NCI-H69 (cell line): ENCODE measurements at regions not wholly inside any gene's neighbourhood (a gene's known extent, or its start where the extent isn't known, plus 50 kb on each side); places are given as distances from the start of the nearest gene placed in this dataset.
A peak's percentile ranks its signal among the peaks of the same experiment; 100 is the strongest.

ENCODE experiments used
- DNase-seq: peaks from one replicate; lab custom pipeline; 2025; lab: John Stamatoyannopoulos, UW

DNA sequence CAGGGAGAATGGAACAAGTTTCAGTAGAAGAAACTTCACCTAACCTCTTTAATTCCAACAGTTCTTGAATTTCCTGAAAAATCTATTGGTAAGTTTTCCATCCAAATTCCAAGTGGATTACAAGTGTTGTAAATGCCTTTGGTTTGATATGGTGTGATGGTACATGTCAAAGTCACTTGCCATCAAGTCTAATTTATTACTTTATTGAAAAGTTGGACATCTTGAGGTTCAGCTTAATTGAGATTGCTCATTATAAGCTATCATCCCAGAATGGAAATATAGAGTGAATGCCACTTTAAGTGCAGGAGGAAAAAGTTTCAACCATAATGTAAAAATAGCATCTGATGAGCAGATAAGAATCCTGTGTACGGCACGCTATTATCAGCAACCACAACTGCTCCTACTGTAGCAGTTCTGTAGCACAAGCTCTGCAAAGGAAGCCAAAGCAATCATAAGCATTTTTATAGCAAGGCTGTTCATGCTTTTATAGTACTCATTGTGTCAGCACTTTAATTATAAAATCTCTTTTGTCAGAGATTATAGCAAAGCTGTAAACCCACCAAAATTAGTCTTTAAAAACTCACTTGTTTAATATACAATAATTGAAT, 991.8 kb upstream of the PHF14 start:
- no peak for DNase-seq

DNA sequence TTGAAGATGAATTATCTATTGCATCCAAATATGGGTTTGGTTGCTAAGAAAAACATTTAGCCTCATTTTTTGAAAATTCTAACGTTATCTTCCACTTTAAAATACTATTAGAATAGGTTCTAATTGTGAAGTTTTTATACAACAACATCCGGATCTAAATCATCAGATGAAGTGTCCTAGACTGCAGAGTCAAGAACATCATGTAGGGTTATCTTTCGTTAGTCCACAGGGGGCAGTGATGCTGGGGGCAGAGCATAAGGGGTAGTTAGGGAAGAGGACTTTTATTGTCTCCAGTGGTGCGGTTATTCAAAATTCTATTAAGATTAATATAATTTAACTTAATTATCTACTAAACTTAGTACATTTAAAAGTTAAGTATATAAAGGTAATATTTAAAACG, 990.6 kb upstream of the PHF14 start:
- DNase-seq, result no peak

DNA sequence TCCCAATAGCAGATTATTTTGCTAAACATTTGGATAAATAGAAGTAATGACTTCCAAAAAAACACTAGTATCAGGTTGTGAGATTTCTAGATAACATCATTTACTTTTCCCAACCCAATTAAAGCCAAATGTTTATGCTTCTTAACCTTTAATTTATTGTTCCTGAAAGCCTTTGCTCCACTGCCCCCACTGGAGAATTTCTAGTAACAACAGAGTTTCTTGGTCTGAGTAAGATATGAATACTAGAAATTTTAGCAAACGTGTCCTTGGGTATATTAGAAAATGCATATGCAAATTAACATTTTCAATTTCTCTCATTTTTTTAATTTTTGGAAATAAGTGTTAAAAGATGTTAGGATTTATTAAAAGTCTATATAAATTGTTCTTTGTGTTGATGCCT, 958.0 kb upstream of the PHF14 start:
- DNase-seq, result peak; percentile 10

DNA sequence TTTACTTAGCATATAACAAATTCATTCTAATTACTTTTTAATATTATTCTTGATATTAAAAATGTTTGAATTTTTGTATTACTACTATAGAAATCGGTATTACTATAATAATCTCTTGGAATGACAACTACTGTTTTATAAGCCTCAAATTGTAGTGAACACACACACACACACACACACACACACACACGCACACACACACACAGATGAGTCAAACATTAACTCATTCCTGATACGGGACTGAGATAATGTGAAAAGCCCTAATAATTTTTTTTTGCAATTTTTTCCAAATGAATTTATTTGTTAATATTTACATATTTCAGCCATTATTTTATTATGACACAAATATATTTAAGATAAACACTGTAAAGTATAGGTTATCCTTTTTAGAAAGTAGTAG, 951.2 kb upstream of the PHF14 start:
- DNase-seq, result no peak

DNA sequence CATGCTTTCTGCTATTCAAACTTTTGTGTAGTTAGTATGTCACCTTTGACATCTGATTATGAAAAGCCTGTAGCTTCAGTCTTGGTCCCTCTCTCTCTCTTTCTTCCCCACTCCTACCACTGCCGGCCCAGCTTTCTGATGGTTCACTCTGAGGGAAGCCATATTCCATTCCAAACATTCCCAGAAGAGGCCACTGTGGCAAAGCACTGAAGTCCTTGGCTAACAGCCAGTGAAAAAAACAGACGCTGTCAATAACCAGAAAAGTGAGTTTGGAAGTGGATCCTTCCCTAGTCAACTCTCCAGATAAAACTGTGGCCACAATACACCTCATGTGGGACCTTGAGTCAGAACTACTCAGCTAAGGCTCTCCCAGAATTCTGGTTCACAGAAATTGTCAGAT, 950.7 kb upstream of the PHF14 start:
- DNase-seq, result peak; percentile 88

DNA sequence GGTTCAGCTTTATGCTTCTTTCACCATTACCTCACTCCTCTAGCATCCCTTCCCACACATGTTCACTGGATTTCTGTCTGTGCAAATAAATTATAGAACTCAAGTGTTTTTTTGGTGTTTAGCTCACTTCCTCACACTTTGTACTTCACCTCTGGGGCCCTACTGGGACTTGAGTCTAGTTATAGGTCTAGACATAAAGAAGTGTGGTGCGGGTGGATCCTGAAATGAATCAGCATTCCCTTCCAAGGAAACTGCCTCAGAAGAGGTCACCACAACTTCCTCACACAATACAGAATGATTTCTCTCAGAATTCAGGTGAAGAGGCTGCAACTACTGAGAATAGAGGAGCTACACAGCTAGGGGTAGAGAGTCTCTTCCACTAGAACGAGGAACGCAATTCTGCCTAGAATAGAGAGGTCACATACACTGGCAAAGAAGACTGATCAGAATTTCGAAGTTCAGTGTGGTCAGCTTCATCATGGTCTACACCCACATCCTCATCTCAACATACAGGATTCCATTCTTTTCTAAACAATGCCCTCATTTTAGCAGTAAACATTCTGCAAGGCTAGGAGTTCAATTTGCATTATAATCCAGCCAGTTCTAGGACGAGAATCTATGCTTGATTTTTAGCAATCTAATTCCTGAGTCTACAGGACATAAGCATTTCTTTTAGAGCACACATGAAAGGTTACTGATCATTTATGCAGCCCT, 938.7 kb upstream of the PHF14 start:
- DNase-seq, result no peak

DNA sequence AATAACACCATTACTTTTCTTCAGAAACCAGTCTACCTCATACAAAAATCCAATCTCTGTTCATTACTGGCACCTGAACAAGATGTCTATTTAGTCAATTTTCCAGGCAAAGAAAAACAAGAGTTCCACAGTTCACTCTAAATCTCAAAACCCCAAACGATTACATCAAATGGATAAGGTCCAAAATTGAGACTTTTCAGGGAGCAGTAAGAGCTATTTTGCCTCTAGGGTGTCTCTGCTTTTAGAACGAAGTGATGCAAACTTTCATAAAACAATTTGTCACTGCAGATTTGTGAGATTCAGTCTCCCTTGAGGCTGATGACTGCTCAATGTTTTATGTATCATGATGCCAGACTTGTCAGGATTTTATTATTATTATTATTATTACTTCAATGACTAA, 937.0 kb upstream of the PHF14 start:
- DNase-seq, result no peak

DNA sequence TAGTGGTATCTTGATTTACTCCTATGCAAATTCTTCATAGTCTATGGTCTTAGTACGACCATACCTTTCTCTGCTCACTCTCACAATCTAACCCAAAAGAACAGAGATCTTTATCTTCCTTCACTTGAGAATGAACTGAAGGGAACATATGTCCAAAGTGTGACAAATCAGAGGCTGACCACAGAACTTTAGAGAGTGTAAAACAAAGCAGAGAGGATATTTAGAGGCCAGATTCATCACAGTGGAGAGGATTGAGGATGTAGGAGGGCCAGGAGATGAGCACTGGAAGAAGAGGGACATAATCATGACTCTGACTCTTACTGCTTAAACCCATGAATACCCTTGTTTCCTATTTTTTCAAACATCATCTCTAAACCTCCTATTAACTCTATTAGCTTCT, 935.3 kb upstream of the PHF14 start:
- DNase-seq, result no peak

DNA sequence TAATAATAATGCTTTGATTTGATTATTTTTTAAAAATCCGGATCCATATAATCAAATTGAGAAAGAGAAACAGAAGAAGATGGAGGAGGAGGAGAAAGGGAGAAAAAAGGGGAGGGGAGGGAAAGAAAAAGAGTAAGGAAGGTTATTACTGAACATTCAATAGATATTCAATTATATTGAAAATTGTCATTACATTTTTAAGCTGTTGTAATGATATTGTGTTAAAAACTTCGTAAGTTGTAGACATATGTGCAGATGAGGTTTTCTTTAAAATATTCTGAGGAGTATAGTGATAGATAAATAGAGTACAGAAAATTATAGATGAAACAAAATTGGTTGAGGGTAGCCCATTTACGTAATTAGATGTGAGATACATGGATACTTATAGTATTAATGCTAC, 933.0 kb upstream of the PHF14 start:
- DNase-seq, result no peak

DNA sequence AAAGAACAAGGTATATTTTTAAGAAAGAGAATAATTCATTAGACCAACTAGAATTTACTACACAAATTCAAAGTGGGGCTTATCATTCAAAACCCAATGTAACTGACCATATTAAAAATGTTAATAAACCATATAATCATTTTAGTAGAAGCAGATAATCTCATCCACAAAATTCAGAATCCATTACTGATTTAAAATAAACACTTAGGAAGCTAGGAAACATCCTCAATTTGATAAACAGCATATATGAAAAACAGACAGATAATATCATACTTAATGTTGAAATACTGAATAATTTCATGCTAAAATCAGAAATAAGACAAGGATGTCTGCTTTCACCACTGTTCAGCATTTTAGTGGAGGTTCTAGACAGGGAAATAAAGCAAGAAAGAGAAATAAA, 902.8 kb upstream of the PHF14 start:
- DNase-seq, result no peak

DNA sequence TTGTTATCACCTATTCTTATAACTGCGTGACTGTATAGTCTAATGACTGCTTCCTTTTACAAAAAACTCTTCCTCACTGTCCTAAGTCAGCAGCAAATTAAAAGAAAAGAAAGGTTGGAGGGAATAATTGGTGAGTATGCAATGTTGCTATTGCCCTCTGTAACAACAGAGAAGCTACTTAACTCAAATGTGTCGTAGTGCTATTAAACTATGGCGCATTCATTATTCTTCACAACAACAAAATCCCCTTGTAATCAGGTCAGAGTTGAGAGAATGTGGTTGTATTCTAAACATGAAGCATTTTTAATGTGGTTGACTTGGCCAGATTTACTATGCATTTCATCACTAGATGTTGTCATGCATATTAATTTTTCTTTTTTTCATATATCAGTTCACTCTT, 897.8 kb upstream of the PHF14 start:
- no peak for DNase-seq

DNA sequence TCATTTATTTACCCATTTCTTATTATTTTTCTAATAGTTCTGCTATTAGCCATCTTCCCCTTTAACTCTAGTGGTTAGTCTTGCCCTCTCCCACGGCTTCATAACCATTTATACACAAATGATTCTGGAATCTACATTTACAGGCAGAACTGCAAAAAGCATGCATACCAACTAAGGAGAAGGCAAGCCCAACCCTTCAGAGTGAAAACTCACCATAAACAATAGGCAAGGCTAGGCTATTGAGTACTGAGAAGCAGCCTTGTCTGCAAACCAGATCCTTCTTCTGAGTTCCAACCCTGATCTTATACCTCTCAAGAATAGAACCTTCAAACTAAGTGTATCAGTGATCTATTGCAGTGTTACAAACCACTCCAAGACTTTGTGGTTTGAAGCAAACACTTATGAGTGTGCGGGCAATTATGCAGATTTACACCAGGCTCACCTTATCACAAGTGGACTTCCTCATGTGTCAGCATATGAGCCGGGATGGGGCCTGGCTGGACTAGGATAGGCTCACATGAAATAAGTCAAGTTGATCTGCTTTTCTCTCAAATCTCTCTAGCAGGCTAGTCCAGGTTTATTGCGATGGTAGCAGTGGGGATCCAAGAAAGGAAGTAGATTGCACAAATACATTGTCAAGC, 896.9 kb upstream of the PHF14 start:
- DNase-seq, result no peak

DNA sequence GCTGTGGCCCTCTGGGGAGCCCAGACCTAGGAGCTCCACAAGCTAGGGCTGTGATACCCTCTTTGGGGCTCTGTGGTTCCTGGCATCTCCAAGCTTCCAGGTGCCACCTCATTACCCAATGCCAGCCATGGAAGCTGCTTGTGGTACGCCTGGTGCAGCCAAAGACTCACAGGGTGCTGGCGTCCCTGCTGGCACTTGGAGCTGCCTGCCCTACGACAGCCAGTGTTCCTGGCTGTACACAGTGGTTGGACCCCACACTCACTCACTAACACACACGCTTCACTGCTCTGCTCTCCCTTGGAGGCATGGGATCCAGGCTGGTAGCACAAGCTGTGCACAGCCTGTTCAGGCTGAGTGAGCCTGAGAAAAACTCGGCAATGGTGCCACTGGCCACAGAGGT, 894.1 kb upstream of the PHF14 start:
- DNase-seq, result no peak

DNA sequence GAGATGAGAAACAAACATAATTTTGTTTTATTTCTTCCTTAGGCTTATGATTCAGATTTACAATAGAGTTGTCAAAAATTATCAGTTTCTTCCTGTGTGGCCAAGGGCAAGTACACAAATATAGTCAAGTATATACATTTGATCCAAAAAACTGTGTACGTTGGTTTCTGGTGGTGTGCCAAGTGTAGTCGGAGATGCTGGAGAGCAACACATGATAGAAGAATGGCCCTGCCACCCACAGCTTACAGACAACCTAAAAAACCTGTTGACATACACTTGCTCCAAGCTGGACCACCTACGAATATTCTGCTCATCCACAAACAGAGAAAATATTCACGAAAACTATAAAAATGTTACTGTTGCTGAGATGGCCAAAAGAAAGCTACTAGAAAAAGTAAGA, 890.8 kb upstream of the PHF14 start:
- DNase-seq, result peak; percentile 42

DNA sequence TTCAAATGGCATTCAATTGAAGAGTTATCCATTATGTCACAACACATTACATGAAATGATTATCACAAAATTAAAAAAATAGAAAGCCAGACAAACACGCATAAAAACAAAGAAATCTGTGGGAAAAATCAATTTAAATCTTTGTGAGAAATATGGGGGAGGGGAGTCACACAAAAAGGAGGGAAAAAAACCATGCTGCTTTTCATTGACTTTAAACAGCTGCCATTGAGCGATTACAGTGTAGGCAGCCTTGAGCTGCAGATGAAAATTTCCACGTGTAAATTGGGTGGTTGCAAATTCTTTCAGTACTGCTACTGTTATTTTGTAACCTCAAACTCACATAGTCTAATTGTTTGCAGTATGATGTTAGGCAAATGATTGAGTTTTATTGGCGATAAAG, 889.9 kb upstream of the PHF14 start:
- peak; percentile 12 for DNase-seq

DNA sequence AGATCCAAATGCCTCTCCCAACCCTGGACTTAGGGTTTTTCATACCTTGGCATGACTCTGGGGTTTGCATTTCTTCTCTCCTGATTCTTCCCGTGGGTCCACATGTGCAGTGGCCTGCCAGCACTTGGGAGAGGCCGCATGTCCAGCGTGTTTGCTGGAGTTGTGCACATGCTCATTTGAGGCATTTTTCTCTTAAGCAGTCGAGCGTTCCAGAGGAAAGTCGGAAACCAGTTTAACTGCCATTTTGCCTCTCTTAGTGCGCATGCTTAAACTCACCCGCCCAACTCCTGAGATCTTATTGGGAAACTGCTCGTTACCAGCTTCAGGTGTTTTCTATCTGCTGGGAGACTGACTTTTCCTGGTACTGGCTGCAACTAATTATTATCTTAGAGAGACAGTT, 888.4 kb upstream of the PHF14 start:
- no peak for DNase-seq

DNA sequence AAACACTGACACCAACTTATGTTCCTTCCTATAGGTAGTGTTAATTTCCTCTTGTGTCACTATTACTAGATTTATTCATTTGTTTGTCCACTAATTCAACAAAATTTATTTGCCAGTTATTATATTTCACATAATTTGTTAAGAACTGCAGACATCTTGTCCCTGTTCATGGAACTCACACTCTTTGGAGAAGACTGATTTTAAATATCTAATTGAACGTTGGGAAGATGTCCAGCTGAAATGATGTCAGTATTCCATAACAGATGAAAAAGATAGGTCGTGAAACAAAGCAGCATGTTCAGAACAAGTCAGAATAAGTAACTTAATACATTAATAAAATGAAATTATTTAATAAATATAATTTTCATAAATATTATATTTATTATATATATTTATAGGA, 873.1 kb upstream of the PHF14 start:
- no peak for DNase-seq

DNA sequence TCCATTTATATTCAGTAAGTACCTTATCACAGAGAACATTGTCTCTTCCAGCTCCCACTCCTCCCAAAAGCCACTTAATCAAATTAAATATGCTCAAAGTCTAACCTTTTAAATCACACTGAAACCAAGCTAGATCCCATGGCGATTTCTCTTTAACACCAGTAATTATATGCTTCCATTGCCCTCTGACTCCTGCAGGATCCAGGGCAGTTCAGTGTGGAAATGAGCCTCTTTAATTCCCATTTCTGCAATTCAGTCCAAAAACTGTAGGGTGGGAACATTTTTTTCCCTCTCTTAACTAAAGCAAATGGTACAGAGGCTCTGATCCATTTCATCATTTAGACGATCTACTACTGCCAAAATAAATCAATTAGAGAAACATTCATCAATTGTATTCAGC, 872.3 kb upstream of the PHF14 start:
- peak; percentile 69 for DNase-seq

DNA sequence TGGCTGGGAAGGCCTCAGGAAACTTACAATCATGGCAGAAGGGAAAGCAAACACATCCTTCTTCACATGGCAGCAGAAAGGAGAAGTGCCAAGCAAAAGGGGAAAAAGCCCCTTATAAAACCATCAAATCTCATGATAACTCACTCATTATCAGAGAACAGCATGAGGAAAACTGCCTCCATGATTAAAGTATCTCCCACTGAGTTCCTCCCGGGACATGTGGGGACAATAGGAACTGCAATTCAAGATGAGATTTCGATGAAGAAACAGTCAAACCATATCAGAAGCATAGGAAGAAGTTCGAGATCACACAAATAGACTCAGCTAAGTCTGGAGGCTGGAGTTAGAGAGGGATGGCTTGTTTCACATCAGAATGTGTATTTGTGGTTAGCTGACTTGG, 869.4 kb upstream of the PHF14 start:
- no peak for DNase-seq

DNA sequence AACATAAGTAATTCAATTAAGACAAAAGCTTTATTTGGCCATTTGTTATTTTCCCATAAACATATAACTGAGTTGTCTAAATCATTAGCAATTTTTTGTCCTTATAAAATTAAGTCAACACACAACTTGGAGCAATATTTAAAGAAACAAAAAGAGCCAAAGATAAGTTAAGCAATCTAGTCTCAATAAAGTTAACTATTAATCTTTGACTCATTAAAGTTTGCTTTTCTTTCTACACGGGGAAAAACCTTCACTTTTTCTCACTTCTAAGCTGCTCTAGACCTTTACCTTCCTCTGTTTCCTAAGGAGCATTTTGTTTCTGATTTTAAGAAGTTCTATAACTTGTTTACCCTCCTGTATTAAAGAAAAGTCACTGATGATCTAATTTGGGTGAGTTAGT, 867.1 kb upstream of the PHF14 start:
- DNase-seq, result no peak

DNA sequence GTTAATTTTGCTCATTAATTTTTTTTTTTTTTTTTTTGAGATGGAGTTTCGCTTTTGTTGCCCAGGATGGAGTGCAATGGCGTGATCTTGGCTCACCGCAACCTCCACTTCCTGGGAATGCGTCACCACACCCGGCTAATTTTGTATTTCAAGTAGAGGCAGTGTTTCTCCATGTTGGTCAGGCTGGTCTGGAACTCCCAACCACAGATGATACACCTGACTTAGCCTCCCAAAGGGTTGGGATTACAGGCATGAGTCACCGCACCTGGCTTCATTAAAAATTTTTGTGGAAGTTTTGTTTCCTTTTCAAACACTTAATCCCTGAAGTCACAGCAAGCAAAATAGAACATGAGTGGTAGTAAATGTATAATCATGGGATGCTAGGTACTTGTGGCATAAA, 857.2 kb upstream of the PHF14 start:
- no peak for DNase-seq

DNA sequence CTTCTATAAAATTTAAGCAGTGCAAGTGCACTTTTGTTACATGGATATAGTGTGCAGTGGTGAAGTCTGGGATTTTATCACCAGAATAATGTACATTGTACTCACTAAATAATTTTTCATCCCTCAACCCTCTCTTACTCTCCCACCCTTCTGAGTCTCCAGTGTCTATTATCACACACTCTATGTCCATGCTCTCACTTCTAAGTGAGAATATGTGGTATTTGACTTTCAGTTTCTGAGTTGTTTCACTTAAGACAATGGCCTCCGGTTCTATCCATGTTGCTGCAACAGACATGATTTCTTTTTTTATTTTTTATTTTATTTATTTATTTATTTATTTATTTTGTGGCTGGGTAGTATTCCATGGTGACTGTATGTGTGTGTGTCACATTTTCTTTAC, 855.9 kb upstream of the PHF14 start:
- DNase-seq, result no peak

DNA sequence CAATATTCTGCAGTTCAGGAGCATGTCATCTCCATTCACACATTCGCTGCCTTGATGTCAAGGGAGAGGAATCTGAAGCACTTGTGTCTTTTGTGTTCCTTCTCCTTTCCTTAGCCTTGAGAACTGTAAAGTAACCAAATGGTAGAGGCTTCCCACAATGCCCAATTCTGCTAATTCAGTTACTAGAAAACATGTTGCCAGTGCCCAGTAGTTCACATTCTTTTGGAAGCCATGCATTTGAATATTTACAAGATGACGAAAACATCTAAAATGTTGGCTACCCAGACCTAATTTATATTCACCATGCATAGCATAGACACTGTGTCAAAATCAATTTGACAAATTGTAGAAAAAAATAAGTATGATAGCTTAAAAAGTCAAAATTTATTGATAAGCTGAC, 852.7 kb upstream of the PHF14 start:
- DNase-seq, result peak; percentile 24

DNA sequence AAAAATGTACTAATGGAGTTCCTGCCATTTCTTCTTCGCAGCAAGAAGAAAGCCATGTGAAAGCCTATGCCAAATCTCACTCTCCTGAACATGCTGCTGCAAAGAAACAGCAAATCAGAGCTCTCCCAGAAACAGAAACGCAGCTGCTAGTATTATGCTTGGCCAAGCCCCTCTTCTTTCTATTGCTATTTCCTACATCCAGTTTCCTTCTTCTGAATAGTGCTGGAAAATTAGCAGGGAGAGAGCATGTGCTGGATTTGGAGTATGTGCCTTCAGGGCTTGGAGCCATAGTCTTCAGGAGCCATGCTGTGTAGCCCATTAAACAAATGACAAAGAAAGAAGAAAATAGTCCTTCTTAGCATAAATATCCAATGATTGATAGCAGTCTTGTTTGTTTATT, 852.0 kb upstream of the PHF14 start:
- peak; percentile 98 for DNase-seq
